CD8-positive, alpha-beta memory T cell (primary cell): ENCODE measurements at regions not wholly inside any gene's neighbourhood (a gene's known extent, or its start where the extent isn't known, plus 50 kb on each side); places are given as distances from the start of the nearest gene placed in this dataset.
"Not testable (repeated sequence)": the region's sequence is repeated elsewhere in the genome, so short reads cannot be mapped to it uniquely, and the experiment has no call there.

Source experiments
- CTCF ChIA-PET: fragments of 350-600 bp; sonication (Branson Sonifier 250); formaldehyde crosslinking; loops from one replicate; lab custom pipeline; 2021; ENCODE audit warnings: antibody characterized with exemption; lab: Charles Lee
- POLR2A ChIA-PET: fragments of 350-600 bp; sonication (Branson Sonifier 250); formaldehyde crosslinking; loops from one replicate; lab custom pipeline; 2021; ENCODE audit warnings: antibody characterized with exemption; lab: Charles Lee
- DNase-seq, 5 donors: peaks; one replicate each; pipeline versions ENCODE4 v3.0.0 to v3.0.0-alpha.2; 2020 to 2022; ENCODE audit warnings: mixed read lengths in 1 of 5
- H3K27ac ChIP-seq: one replicate; pipeline ENCODE4 v1.7.0; 2013; ENCODE audit warnings: low read depth, mild to moderate bottlenecking, low read length, moderate library complexity
- H3K27me3 ChIP-seq: 2 replicates; pipeline ENCODE4 v1.7.0; 2013; ENCODE audit warnings: low read length, mild to moderate bottlenecking; ENCODE audit not compliant: insufficient read depth, poor library complexity, severe bottlenecking
- H3K36me3 ChIP-seq: 2 replicates; pipeline ENCODE4 v1.7.0; 2013; ENCODE audit warnings: mild to moderate bottlenecking, low read length, moderate library complexity; ENCODE audit not compliant: insufficient read depth
- H3K4me1 ChIP-seq: 2 replicates; pipeline ENCODE4 v1.7.0; 2013; ENCODE audit warnings: mild to moderate bottlenecking, low read length, moderate library complexity; ENCODE audit not compliant: insufficient read depth
- H3K4me3 ChIP-seq: 2 replicates; pipeline ENCODE4 v1.7.0; 2013; ENCODE audit warnings: mild to moderate bottlenecking, low read length
- H3K9me3 ChIP-seq: 2 replicates; pipeline ENCODE4 v1.7.0; 2013; ENCODE audit warnings: mild to moderate bottlenecking, low read length
- H3K27ac Mint-ChIP-seq, 8 donors: one replicate each; pipeline ENCODE4 v1.8.0; 2020 to 2021; ENCODE audit warnings: mixed read lengths in 8 of 8, mild to moderate bottlenecking in 6 of 8, inconsistent platforms in 3 of 8, moderate library complexity in 3 of 8
- H3K27me3 Mint-ChIP-seq, 2 donors: one replicate each; pipeline ENCODE4 v1.8.0; 2020 to 2021; ENCODE audit warnings: mixed read lengths in 2 of 2, mild to moderate bottlenecking in 1 of 2, moderate library complexity in 1 of 2
- H3K36me3 Mint-ChIP-seq, 3 donors: one replicate each; pipeline ENCODE4 v1.8.0; 2020 to 2021; ENCODE audit warnings: mixed read lengths in 3 of 3, inconsistent platforms in 1 of 3, mild to moderate bottlenecking in 1 of 3
- H3K4me1 Mint-ChIP-seq, 3 donors: one replicate each; pipeline ENCODE4 v1.8.0; 2020 to 2021; ENCODE audit warnings: mixed read lengths in 3 of 3, inconsistent platforms in 1 of 3, mild to moderate bottlenecking in 1 of 3
- H3K4me3 Mint-ChIP-seq, 7 donors: one replicate each; pipeline ENCODE4 v1.8.0; 2020 to 2021; ENCODE audit warnings: mixed read lengths in 7 of 7, mild to moderate bottlenecking in 6 of 7, moderate library complexity in 4 of 7, inconsistent platforms in 2 of 7
- H3K9me3 Mint-ChIP-seq, 5 donors: one replicate each; pipeline ENCODE4 v1.8.0; 2020 to 2022; ENCODE audit warnings: mixed read lengths in 5 of 5, mild to moderate bottlenecking in 3 of 5, moderate library complexity in 2 of 5, inconsistent platforms in 1 of 5

DNA sequence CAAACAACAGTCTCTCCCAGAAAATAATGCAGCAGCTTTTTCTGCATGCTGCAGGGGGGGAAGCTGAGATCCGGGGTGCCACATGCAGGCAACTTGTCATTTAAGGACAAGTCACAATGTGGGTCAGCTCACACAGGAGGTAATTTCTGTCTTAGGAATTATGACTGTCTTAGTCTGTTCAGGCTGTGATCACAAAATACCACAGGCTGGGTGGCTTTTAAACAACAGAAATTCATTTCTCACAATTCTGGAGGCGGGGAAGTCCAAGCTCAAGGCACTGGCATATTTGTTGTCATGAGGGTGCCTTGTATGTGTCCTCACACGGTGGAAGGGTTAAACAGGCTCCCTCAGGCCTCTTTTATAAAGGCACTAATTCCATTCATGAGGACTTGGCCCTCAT lies 127.7 kb downstream of the DIRAS2 start:
- H3K4me3 Mint-ChIP-seq: no peak overlapping the region
- Histone ChIP-seq H3K27ac (no peak overlapping the region), H3K27me3 (no peaks in the 10 kb centered on the region), H3K4me3 (no peak overlapping the region), H3K4me1 (no peaks in the 10 kb centered on the region), H3K36me3 (no peaks in the 10 kb centered on the region), H3K9me3 (no peaks in the 10 kb centered on the region)
- no peaks in the 10 kb centered on the region for H3K4me1 Mint-ChIP-seq
- peaks cover 3 to 8% of the 10 kb centered on the region in 2 donors for H3K27me3 Mint-ChIP-seq
- H3K27ac Mint-ChIP-seq: no peak overlapping the region
- H3K36me3 Mint-ChIP-seq: no peaks in the 10 kb centered on the region
- CTCF ChIA-PET: no interaction called here
- no peaks in the 10 kb centered on the region for H3K9me3 Mint-ChIP-seq
- DNase-seq: no peak
- POLR2A ChIA-PET: no interaction called here

DNA sequence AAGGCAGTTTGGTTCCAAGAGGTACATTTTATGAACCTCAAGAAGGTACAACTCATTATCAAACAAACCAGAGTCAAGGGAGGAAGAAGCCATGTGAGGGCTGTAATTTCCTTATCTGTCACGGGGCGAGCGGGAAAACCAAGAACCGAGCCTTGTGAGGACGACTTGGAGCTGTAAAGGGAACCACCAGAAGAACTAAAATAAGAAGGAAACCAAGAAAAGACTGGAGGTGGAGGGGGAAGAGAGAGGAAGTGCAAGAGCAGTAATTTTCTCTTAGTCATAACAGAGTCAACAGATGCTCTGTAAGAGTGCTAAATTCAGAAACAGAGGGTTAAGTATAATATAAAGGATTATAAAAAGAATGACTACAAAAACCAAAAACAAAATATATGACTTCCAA lies 127.1 kb downstream of the DIRAS2 start:
- Histone ChIP-seq H3K4me3 (no peak overlapping the region), H3K27ac (no peak overlapping the region), H3K4me1 (no peaks in the 10 kb centered on the region), H3K9me3 (no peaks in the 10 kb centered on the region), H3K36me3 (no peaks in the 10 kb centered on the region), H3K27me3 (no peaks in the 10 kb centered on the region)
- DNase-seq: no peak
- no peaks in the 10 kb centered on the region for H3K36me3 Mint-ChIP-seq
- ChIA-PET POLR2A (no interaction called here), CTCF (no interaction called here)
- no peak overlapping the region for H3K27ac Mint-ChIP-seq
- H3K4me3 Mint-ChIP-seq: no peak overlapping the region
- H3K9me3 Mint-ChIP-seq: no peaks in the 10 kb centered on the region
- peaks cover 3 to 8% of the 10 kb centered on the region in 2 donors for H3K27me3 Mint-ChIP-seq
- no peaks in the 10 kb centered on the region for H3K4me1 Mint-ChIP-seq

DNA sequence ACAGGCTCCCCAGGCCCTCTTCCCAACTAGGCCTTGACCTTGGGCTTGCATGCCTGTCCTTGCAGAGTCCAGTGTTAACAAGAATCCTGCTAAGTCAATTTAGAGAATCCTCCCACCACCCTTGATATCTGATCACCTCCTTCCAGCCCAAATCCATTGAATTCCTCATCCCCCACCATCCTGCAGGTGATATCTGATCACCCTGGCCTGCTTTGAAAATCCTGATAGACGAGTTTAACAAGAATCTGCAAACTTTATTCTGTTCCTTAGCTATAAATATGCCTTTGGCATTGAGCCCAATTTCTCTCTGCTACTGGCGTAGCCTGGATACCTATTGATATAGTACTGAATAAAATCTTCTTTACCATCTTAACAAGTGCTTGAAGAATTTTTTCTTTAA lies 125.5 kb downstream of the DIRAS2 start:
- ChIA-PET CTCF (no interaction called here), POLR2A (no interaction called here)
- no peak for DNase-seq
- H3K27ac ChIP-seq: no peak overlapping the region
- no peaks in the 10 kb centered on the region for H3K36me3 ChIP-seq
- Mint-ChIP-seq H3K4me1 (no peaks in the 10 kb centered on the region), H3K36me3 (no peaks in the 10 kb centered on the region), H3K9me3 (no peaks in the 10 kb centered on the region), H3K27me3 (peaks cover 3 to 14% of the 10 kb centered on the region in 2 donors), H3K4me3 (no peak overlapping the region), H3K27ac (no peak overlapping the region)
- H3K4me1 ChIP-seq: no peaks in the 10 kb centered on the region
- H3K4me3 ChIP-seq: no peak overlapping the region
- H3K9me3 ChIP-seq: no peaks in the 10 kb centered on the region
- H3K27me3 ChIP-seq: no peaks in the 10 kb centered on the region

DNA sequence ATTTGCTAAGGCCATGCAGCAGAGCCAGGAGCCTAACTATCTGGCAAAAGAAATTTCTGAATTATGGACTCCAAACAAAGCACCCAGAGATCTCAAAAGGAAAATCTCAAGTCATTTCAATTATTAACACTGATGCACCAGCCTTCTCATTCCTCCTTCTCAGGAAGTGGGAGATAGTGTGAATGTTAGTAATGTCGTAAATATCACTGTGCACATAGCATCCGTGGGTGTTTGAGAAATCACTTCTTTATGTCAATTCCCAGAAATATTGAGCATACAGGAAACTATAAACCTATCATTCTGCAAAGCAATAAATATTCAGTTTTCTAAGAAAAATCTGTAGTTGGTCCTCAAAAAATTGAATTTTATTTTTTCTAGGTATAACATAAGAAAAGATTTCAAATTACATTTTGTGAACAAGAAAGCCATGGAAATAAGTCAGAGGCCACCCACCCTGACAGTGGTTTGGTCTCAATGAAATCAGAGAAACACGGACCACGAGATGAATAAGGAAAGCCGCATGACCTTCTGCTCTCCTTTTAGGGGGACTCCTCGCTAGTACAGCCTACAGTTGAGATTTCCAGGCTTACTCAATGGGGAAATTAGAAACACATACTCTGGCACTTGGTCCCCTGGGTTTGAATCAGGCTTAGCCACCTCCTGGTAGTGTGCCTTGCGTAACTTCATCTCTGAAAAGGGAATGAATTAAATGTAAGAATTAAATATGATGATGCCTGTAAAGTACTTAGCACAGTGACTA lies 120.6 kb downstream of the DIRAS2 start:
- H3K4me3 ChIP-seq: no peak overlapping the region

DNA sequence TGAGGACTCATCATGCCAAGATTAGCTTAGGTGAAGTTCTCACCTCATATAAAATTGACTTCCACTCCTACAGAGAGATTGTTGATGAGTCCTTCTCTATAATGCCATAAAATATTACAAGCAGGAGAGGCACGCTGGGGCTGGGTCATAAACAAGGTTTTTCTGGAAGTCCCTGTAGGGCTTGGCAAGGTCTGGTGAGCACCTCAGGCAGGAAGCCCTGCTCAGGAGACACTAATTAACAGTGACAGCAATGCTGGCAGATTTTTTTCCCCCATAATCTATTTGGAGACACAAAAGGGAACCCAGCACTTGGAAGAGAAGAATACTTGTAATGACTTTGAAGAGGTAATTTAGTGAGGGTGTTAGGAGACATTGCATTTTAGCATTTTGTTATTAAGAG lies 118.7 kb downstream of the DIRAS2 start:
- H3K4me1 Mint-ChIP-seq: no peaks in the 10 kb centered on the region
- CTCF ChIA-PET: no interaction called here
- no peak overlapping the region for H3K4me3 Mint-ChIP-seq
- H3K36me3 ChIP-seq: no peaks in the 10 kb centered on the region
- DNase-seq: no peak
- no peak overlapping the region for H3K27ac Mint-ChIP-seq
- H3K9me3 Mint-ChIP-seq: peaks cover 0 to 3% (median 0%) of the 10 kb centered on the region in 5 donors
- no peaks in the 10 kb centered on the region for H3K9me3 ChIP-seq
- no peaks in the 10 kb centered on the region for H3K4me1 ChIP-seq
- H3K36me3 Mint-ChIP-seq: no peaks in the 10 kb centered on the region
- POLR2A ChIA-PET: no interaction called here
- H3K27me3 Mint-ChIP-seq: peaks cover 1 to 11% of the 10 kb centered on the region in 2 donors
- no peak overlapping the region for H3K4me3 ChIP-seq
- H3K27ac ChIP-seq: no peak overlapping the region
- H3K27me3 ChIP-seq: no peaks in the 10 kb centered on the region

More for the DNA sequence above, 120.6 kb downstream of the DIRAS2 start:
- H3K9me3 ChIP-seq: no peaks in the 10 kb centered on the region
- Mint-ChIP-seq H3K9me3 (no peaks in the 10 kb centered on the region), H3K36me3 (no peaks in the 10 kb centered on the region), H3K4me3 (no peak overlapping the region), H3K27me3 (peaks cover 1 to 11% of the 10 kb centered on the region in 2 donors), H3K4me1 (no peaks in the 10 kb centered on the region), H3K27ac (no peak overlapping the region)
- no peaks in the 10 kb centered on the region for H3K36me3 ChIP-seq
- H3K27me3 ChIP-seq: no peaks in the 10 kb centered on the region
- ChIA-PET POLR2A (no interaction called here), CTCF (no interaction called here)
- DNase-seq: no peak
- no peaks in the 10 kb centered on the region for H3K4me1 ChIP-seq
- H3K27ac ChIP-seq: no peak overlapping the region

DNA sequence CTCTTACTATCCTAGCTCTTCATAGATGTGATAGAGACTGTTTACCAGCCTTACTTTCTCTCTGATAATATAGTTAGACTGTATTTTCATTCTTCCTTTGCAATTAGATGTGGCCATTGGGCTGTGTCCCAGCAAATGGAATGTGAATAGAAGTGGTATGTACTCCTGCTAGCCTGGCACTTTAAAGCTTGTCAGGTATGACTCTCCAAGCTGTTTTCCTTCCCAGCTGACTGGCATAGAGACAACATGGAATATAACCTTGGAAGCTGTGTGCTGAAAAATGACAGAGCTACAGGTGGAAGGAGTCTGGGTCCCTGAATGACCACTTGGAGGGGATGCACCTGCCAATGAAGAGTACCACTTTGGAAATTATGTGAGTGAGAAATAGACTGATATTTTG lies 116.2 kb downstream of the DIRAS2 start:
- DNase-seq: no peak
- Mint-ChIP-seq H3K36me3 (no peaks in the 10 kb centered on the region), H3K27ac (no peak overlapping the region), H3K9me3 (peaks cover 0 to 5% (median 0%) of the 10 kb centered on the region in 5 donors), H3K4me3 (no peak overlapping the region), H3K27me3 (peaks cover 3 to 13% of the 10 kb centered on the region in 2 donors), H3K4me1 (no peaks in the 10 kb centered on the region)
- Histone ChIP-seq H3K27me3 (no peaks in the 10 kb centered on the region), H3K9me3 (no peaks in the 10 kb centered on the region), H3K36me3 (no peaks in the 10 kb centered on the region), H3K4me3 (no peak overlapping the region), H3K27ac (no peak overlapping the region), H3K4me1 (no peaks in the 10 kb centered on the region)
- POLR2A ChIA-PET: no interaction called here
- CTCF ChIA-PET: no interaction called here

DNA sequence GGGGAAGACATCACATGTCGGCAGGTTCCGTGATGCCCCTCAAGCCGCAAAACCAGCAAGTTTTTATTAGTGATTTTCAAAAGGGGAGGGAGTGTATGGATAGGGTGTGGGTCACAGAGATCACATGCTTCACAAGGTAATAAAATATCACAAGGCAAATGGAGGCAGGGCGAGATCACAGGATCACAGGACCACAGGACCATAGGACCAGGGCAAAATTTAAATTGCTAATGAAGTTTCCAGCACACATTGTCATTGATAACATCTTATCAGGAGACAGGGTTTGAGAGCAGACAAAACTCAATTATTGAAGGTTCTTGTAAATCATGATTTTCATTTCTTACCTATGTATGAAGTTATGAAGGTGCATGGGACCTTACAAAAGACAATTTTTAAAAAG lies 106.5 kb downstream of the DIRAS2 start:
- peaks cover 5 to 39% of the 10 kb centered on the region in 2 donors for H3K27me3 Mint-ChIP-seq
- H3K4me3 ChIP-seq, H3K4me1 Mint-ChIP-seq, H3K4me3 Mint-ChIP-seq, H3K4me1 ChIP-seq, CTCF ChIA-PET, H3K9me3 ChIP-seq, DNase-seq, H3K36me3 ChIP-seq, POLR2A ChIA-PET, H3K27ac ChIP-seq, H3K27ac Mint-ChIP-seq, H3K27me3 ChIP-seq, H3K9me3 Mint-ChIP-seq, H3K36me3 Mint-ChIP-seq: not testable (repeated sequence)

DNA sequence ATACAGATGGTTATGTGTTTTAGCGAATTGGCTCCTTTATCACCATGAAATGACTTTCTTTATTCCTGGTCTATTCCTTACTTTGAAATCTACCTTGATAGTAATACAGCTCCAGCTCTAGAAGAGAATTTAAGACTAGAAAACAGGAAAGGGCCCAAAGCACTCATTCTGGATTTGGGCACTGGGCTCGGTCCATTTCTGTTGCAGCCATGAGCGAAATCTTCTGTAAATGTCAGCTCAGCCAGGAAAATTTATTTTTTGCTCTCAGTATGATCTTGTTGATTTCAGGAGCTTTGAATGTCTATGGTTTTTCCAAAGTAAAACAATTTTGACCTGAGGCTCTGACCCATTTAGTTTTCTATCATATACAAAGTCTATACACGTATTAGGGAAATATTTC lies 104.1 kb downstream of the DIRAS2 start:
- no peaks in the 10 kb centered on the region for H3K27me3 ChIP-seq
- Mint-ChIP-seq H3K27me3 (peaks cover 3 to 26% of the 10 kb centered on the region in 2 donors), H3K27ac (no peak overlapping the region), H3K4me1 (no peaks in the 10 kb centered on the region), H3K9me3 (peaks cover 0 to 1% (median 0%) of the 10 kb centered on the region in 5 donors), H3K36me3 (no peaks in the 10 kb centered on the region), H3K4me3 (no peak overlapping the region)
- DNase-seq: no peak
- POLR2A ChIA-PET: no interaction called here
- H3K27ac ChIP-seq: no peak overlapping the region
- CTCF ChIA-PET: no interaction called here
- no peaks in the 10 kb centered on the region for H3K4me1 ChIP-seq
- no peaks in the 10 kb centered on the region for H3K36me3 ChIP-seq
- no peaks in the 10 kb centered on the region for H3K9me3 ChIP-seq
- H3K4me3 ChIP-seq: no peak overlapping the region
